ENCODE measurements at regions not wholly inside any gene's neighbourhood (a gene's known extent, or its start where the extent isn't known, plus 50 kb on each side); places are given as distances from the start of the nearest gene placed in this dataset.
"Not testable (repeated sequence)": the region's sequence is repeated elsewhere in the genome, so short reads cannot be mapped to it uniquely, and the experiment has no call there.

- no peak overlapping the region for H2AFZ ChIP-seq (ENCODE audit: low read depth, low read length)
- H3K9ac ChIP-seq (ENCODE audit: low read length): no peak overlapping the region
- no peaks in the 10 kb centered on the region for H3K36me3 ChIP-seq (ENCODE audit: insufficient read depth, low read length)
- no peak overlapping the region for H3K27ac ChIP-seq (ENCODE audit: low read length)
- no peak overlapping the region for H3K4me3 ChIP-seq (ENCODE audit: low read length)
- no peak overlapping the region for H3K4me2 ChIP-seq (ENCODE audit: low read length)
- H3K27me3 ChIP-seq (ENCODE audit: insufficient read depth, low read depth, low read length): no peaks in the 10 kb centered on the region
- no peaks in the 10 kb centered on the region for H3F3A ChIP-seq (ENCODE audit: insufficient read depth, low read length, poor library complexity, severe bottlenecking)
- no peaks in the 10 kb centered on the region for H3K79me2 ChIP-seq (replicated peaks; ENCODE audit: insufficient read depth, low read length)
- H3K9me3 ChIP-seq (ENCODE audit: low read length): no peaks in the 10 kb centered on the region
- no peaks in the 10 kb centered on the region for H4K20me1 ChIP-seq (ENCODE audit: insufficient read depth)
- no peaks in the 10 kb centered on the region for H3K9me2 ChIP-seq (ENCODE audit: insufficient read depth, low read length)
- no peak for TF ChIP-seq EP300 (conservative IDR thresholded peaks at IDR 0.05; ENCODE audit: poor library complexity, severe bottlenecking)
- TF ChIP-seq SMC3 (conservative IDR thresholded peaks at IDR 0.05; ENCODE audit: poor library complexity): no peak
- TF ChIP-seq MXI1 (conservative IDR thresholded peaks at IDR 0.05; ENCODE audit: poor library complexity, severe bottlenecking): no peak
- no peak for TF ChIP-seq CTCF (IDR thresholded peaks at IDR 0.05; ENCODE audit: poor library complexity, severe bottlenecking)
- no peak for TF ChIP-seq REST (IDR thresholded peaks at IDR 0.05; ENCODE audit: borderline replicate concordance)
- no peak for TF ChIP-seq POLR2AphosphoS5 (IDR thresholded peaks at IDR 0.05)
- TF ChIP-seq EZH2 (IDR thresholded peaks at IDR 0.05; ENCODE audit: borderline replicate concordance, insufficient read depth, low read length, poor library complexity, severe bottlenecking): no peak
- TF ChIP-seq RAD21 (conservative IDR thresholded peaks at IDR 0.05): no peak
- TF ChIP-seq TAF1 (IDR thresholded peaks at IDR 0.05; ENCODE audit: low read depth): no peak
Observed at GRCh38 chr3:84308379-84308778, 650.4 kb upstream of the CADM2 start.

GRCh38 chr3:84318273-84318809, 640.4 kb upstream of the CADM2 start:
- Histone ChIP-seq H3K36me3 (ENCODE audit: insufficient read depth, low read length) (no peaks in the 10 kb centered on the region), H3K9ac (ENCODE audit: low read length) (no peak overlapping the region), H3K4me2 (ENCODE audit: low read length) (no peak overlapping the region), H3K4me3 (ENCODE audit: low read length) (no peak overlapping the region), H3K79me2 (replicated peaks; ENCODE audit: insufficient read depth, low read length) (no peaks in the 10 kb centered on the region), H3F3A (ENCODE audit: insufficient read depth, low read length, poor library complexity, severe bottlenecking) (no peaks in the 10 kb centered on the region), H4K20me1 (ENCODE audit: insufficient read depth) (no peaks in the 10 kb centered on the region), H3K9me2 (ENCODE audit: insufficient read depth, low read length) (no peaks in the 10 kb centered on the region), H3K27ac (ENCODE audit: low read length) (no peak overlapping the region), H3K9me3 (ENCODE audit: low read length) (no peaks in the 10 kb centered on the region), H2AFZ (ENCODE audit: low read depth, low read length) (no peak overlapping the region), H3K27me3 (ENCODE audit: insufficient read depth, low read depth, low read length) (no peaks in the 10 kb centered on the region)
- TF ChIP-seq SMC3 (conservative IDR thresholded peaks at IDR 0.05; ENCODE audit: poor library complexity) (no peak), MXI1 (conservative IDR thresholded peaks at IDR 0.05; ENCODE audit: poor library complexity, severe bottlenecking) (no peak), CTCF (IDR thresholded peaks at IDR 0.05; ENCODE audit: poor library complexity, severe bottlenecking) (no peak), EZH2 (IDR thresholded peaks at IDR 0.05; ENCODE audit: borderline replicate concordance, insufficient read depth, low read length, poor library complexity, severe bottlenecking) (no peak), POLR2AphosphoS5 (IDR thresholded peaks at IDR 0.05) (no peak), TAF1 (IDR thresholded peaks at IDR 0.05; ENCODE audit: low read depth) (no peak), RAD21 (conservative IDR thresholded peaks at IDR 0.05) (no peak), REST (IDR thresholded peaks at IDR 0.05; ENCODE audit: borderline replicate concordance) (no peak), EP300 (conservative IDR thresholded peaks at IDR 0.05; ENCODE audit: poor library complexity, severe bottlenecking) (no peak)

GRCh38 chr3:84365563-84366278, 593.1 kb upstream of the CADM2 start:
- H3F3A ChIP-seq (ENCODE audit: insufficient read depth, low read length, poor library complexity, severe bottlenecking); H3K36me3 ChIP-seq (ENCODE audit: insufficient read depth, low read length): not testable (repeated sequence)

More at GRCh38 chr3:84365563-84366278, 593.1 kb upstream of the CADM2 start:
- H3K79me2 ChIP-seq (replicated peaks; ENCODE audit: insufficient read depth, low read length); H3K9ac ChIP-seq (ENCODE audit: low read length); H3K9me2 ChIP-seq (ENCODE audit: insufficient read depth, low read length); H3K4me2 ChIP-seq (ENCODE audit: low read length); H4K20me1 ChIP-seq (ENCODE audit: insufficient read depth); H2AFZ ChIP-seq (ENCODE audit: low read depth, low read length); H3K27me3 ChIP-seq (ENCODE audit: insufficient read depth, low read depth, low read length); H3K27ac ChIP-seq (ENCODE audit: low read length); H3K9me3 ChIP-seq (ENCODE audit: low read length); H3K4me3 ChIP-seq (ENCODE audit: low read length): not testable (repeated sequence)
